ENCODE measurements at regions not wholly inside any gene's neighbourhood (a gene's known extent, or its start where the extent isn't known, plus 50 kb on each side); places are given as distances from the start of the nearest gene placed in this dataset.

DNA sequence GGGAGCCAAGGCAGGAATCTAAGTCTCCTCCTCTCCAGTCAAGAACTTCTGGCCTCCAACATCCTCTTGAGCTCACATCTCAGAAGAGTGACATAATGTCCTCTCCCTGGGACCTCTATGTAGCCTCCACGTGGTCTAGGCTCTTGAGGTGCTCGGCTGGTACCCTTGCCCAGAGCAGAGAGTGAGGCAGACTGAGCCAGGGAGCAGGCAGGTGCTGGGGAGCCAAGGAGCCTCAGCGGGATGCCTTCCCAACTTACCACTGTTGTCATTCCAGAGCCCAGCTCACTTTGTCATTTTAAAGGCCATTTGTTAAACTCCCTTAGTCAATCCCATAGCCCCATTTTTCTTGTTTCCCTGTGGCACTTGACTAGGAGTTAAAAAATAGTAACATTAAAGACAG, 52.1 kb upstream of the DUSP22 start:
- Histone ChIP-seq H3K36me3 (ENCODE audit: control insufficient read depth, insufficient read depth, low read length) (no peaks in the 10 kb centered on the region), H3K27ac (ENCODE audit: low read depth, low read length) (no peak overlapping the region), H3K9ac (ENCODE audit: low read length) (no peak overlapping the region), H3K4me1 (ENCODE audit: control insufficient read depth, insufficient read depth, low read length) (peaks cover 6% of the 10 kb centered on the region), H3K27me3 (ENCODE audit: control insufficient read depth, insufficient read depth, low read length) (no peaks in the 10 kb centered on the region), H3K4me3 (ENCODE audit: low read length) (no peak overlapping the region)

DNA sequence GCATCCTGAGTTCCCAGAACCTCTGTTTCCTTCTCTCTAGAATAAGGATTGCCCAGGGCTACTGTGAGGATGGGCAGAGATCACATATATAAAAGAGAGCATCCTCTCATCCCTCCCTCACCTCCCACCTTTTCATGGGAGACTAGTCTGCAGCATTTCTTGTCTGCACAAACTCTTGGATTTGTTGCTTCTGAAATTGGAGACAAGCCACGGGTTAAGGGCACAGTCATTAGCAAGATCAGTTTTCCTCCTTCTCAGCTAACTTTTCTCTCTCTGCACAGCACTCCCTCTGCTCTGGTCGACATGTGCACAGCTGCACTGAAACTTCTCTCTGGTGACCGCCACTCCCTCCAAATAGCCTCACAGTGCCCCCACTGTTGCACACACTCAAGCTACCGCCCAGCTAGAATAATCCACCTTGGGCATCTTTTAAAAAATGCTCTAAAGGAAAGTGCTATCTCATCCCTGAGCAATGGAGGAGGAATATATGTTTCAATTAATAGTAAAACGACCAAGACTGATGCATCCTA, 50.9 kb upstream of the DUSP22 start:
- Histone ChIP-seq H3K9ac (ENCODE audit: low read length) (no peak overlapping the region), H3K36me3 (ENCODE audit: control insufficient read depth, insufficient read depth, low read length) (no peaks in the 10 kb centered on the region)

More for the DNA sequence above, 50.9 kb upstream of the DUSP22 start:
- Histone ChIP-seq H3K4me1 (ENCODE audit: control insufficient read depth, insufficient read depth, low read length) (no peaks in the 10 kb centered on the region), H3K27me3 (ENCODE audit: control insufficient read depth, insufficient read depth, low read length) (no peaks in the 10 kb centered on the region), H3K4me3 (ENCODE audit: low read length) (no peak overlapping the region), H3K27ac (ENCODE audit: low read depth, low read length) (no peak overlapping the region)

All from rectal smooth muscle tissue (tissue), 1 donor.